Endothelial cell of umbilical vein (primary cell): ENCODE measurements at regions not wholly inside any gene's neighbourhood (a gene's known extent, or its start where the extent isn't known, plus 50 kb on each side); places are given as distances from the start of the nearest gene placed in this dataset.

Experiments
- BruUV-seq: library from RNA; stranded (reverse); fragments of 400-500 nt; replicated peaks from 2 replicates; lab custom pipeline; 2021; lab: Mats Ljungman, UMichigan
- CTCF ChIA-PET: fragments of 300-600, 350-600 bp; sonication (Branson Sonifier 250); formaldehyde crosslinking; loops from one replicate; lab custom pipeline; 2021; ENCODE audit warnings: antibody characterized with exemption, inconsistent platforms; lab: Charles Lee
- POLR2A ChIA-PET: fragments of 300-600, 350-600 bp; sonication (Branson Sonifier 250); formaldehyde crosslinking; loops from one replicate; lab custom pipeline; 2021; ENCODE audit warnings: antibody characterized with exemption, inconsistent platforms; lab: Charles Lee
- DNase-seq: peaks from one replicate; pipeline ENCODE4 v3.0.0-alpha.2; 2011; ENCODE audit warnings: low read depth, low spot score
- FAIRE-seq: peaks from 2 replicates; lab custom pipeline; 2011; peaks lifted over from hg19 to GRCh38; lab: Jason Lieb, UNC
- H2AFZ ChIP-seq: 2 replicates; pipeline ENCODE4 v1.6.0; 2012; ENCODE audit warnings: low read depth, low read length, control low read depth, inconsistent platforms
- H3K27ac ChIP-seq: 2 replicates; pipeline ENCODE4 v1.5.1; 2011; ENCODE audit warnings: low read depth, mild to moderate bottlenecking, control low read depth, low read length, moderate library complexity; ENCODE audit not compliant: insufficient read depth
- H3K27me3 ChIP-seq, 2 experiments: 2 replicates each; pipeline versions ENCODE4 v1.6.0 to v1.6.1; 2011; ENCODE audit warnings: low read length in 2 of 2, mixed read lengths in 1 of 2; ENCODE audit not compliant: control insufficient read depth in 2 of 2, insufficient read depth in 2 of 2
- H3K36me3 ChIP-seq, 2 experiments: 2 replicates in 1 of 2; 3 replicates in 1 of 2; pipeline ENCODE4 v1.5.1; 2011; ENCODE audit warnings: low read length in 2 of 2, mild to moderate bottlenecking in 1 of 2, moderate library complexity in 1 of 2; ENCODE audit not compliant: control insufficient read depth in 2 of 2, insufficient read depth in 2 of 2; ENCODE audit errors: extremely low read depth in 1 of 2
- H3K4me1 ChIP-seq: 3 replicates; pipeline ENCODE4 v1.5.1; 2011; ENCODE audit warnings: mild to moderate bottlenecking, low read length; ENCODE audit not compliant: control insufficient read depth, insufficient read depth; ENCODE audit errors: extremely low read depth
- H3K4me2 ChIP-seq: 2 replicates; pipeline ENCODE4 v1.6.1; 2011; ENCODE audit warnings: low read length, control low read depth, mixed read lengths; ENCODE audit not compliant: insufficient read depth
- H3K4me3 ChIP-seq, 3 experiments: fragments of 200-600 bp in 1 of 3; sonication (generic), shearing (Covaris generic) in 1 of 3; replicated peaks in 1 of 3; 2 replicates each; pipeline ENCODE4 v1.5.1; 2011 to 2016; ENCODE audit warnings: control low read depth in 3 of 3, low read length in 3 of 3, mild to moderate bottlenecking in 2 of 3, inconsistent platforms in 1 of 3, low read depth in 1 of 3, moderate library complexity in 1 of 3; ENCODE audit not compliant: insufficient read depth in 1 of 3
- H3K79me2 ChIP-seq: 2 replicates; pipeline ENCODE4 v1.6.0; 2012; ENCODE audit warnings: low read length, inconsistent platforms; ENCODE audit not compliant: control insufficient read depth, insufficient read depth
- H3K9ac ChIP-seq: replicated peaks from 2 replicates; pipeline ENCODE3; 2011; ENCODE audit warnings: low read length, control low read depth; ENCODE audit not compliant: insufficient read depth; ENCODE audit errors: extremely low read depth
- H3K9me1 ChIP-seq: replicated peaks from 3 replicates; pipeline ENCODE4 v1.6.0; 2011; ENCODE audit warnings: mild to moderate bottlenecking, low read length; ENCODE audit not compliant: control insufficient read depth, insufficient read depth; ENCODE audit errors: extremely low read depth
- H3K9me3 ChIP-seq: replicated peaks from 2 replicates; pipeline ENCODE4 v1.5.1; 2012; ENCODE audit warnings: low read length, inconsistent platforms; ENCODE audit not compliant: control insufficient read depth, insufficient read depth
- H4K20me1 ChIP-seq: replicated peaks from 2 replicates; pipeline ENCODE3; 2011; ENCODE audit warnings: mild to moderate bottlenecking, low read length; ENCODE audit not compliant: control insufficient read depth, insufficient read depth; ENCODE audit errors: extremely low read depth
- CTCF ChIP-seq, 2 donors: IDR thresholded peaks; 1 replicate in 1 of 2; 2 replicates in 1 of 2; pipeline ENCODE4 v1.5.1; 2011; ENCODE audit warnings: low read length in 2 of 2, mild to moderate bottlenecking in 2 of 2, moderate library complexity in 2 of 2, control low read depth in 1 of 2, inconsistent platforms in 1 of 2, low read depth in 1 of 2; ENCODE audit not compliant: insufficient read depth in 1 of 2; ENCODE audit errors: extremely low read depth in 1 of 2
- EZH2 ChIP-seq: IDR thresholded peaks from 2 replicates; pipeline ENCODE4 v1.6.1; 2012; ENCODE audit warnings: borderline replicate concordance, low read depth, mild to moderate bottlenecking, moderate library complexity, low read length, inconsistent platforms; ENCODE audit not compliant: severe bottlenecking
- FOS ChIP-seq: IDR thresholded peaks from 2 replicates; pipeline ENCODE4 v1.6.1; 2011; ENCODE audit warnings: mild to moderate bottlenecking, low read length, moderate library complexity, borderline replicate concordance; ENCODE audit not compliant: insufficient read depth
- GATA2 ChIP-seq: IDR thresholded peaks from 2 replicates; pipeline ENCODE4 v1.7.0; 2011; ENCODE audit warnings: low read depth, mild to moderate bottlenecking, moderate library complexity, mixed read lengths, low read length; ENCODE audit not compliant: insufficient read length, insufficient read depth
- JUN ChIP-seq: IDR thresholded peaks from 2 replicates; pipeline ENCODE4 v1.6.1; 2011; ENCODE audit warnings: borderline replicate concordance, low read depth; ENCODE audit not compliant: insufficient read length, insufficient read depth
- MAX ChIP-seq: IDR thresholded peaks from 2 replicates; pipeline ENCODE4 v1.6.1; 2011; ENCODE audit not compliant: insufficient read depth, insufficient read length
- MYC ChIP-seq: IDR thresholded peaks from one replicate; pipeline ENCODE4 v1.6.1; 2011; ENCODE audit warnings: mild to moderate bottlenecking, low read depth, low read length
- POLR2A ChIP-seq: IDR thresholded peaks from 2 replicates; pipeline ENCODE4 v1.6.1; 2012; ENCODE audit warnings: low read depth, mild to moderate bottlenecking, control low read depth, low read length
- POLR2AphosphoS5 ChIP-seq: IDR thresholded peaks from 2 replicates; pipeline ENCODE4 v1.6.1; 2012; ENCODE audit warnings: low read depth, mild to moderate bottlenecking, control low read depth, low read length, moderate library complexity; ENCODE audit not compliant: insufficient read depth
- dilution Hi-C: fragments of 300-500 bp; cut with MboI; formaldehyde crosslinking; loops from one replicate; pipeline ENCODE4 v1.15.0; 2019; ENCODE audit warnings: low sequenced_read_pairs; ENCODE audit not compliant: extremely low pct_ligation_motif_present
- intact Hi-C: fragments of 100-400 bp; cut with micrococcal nuclease; formaldehyde crosslinking; loops from one replicate; pipeline ENCODE4 v1.10.0; 2022

GRCh38 chr10:30756151-30756550, 126.6 kb upstream of the LYZL2 start:
- H3K4me3 ChIP-seq, result no peak overlapping the region
- intact Hi-C loops (no loop called here), dilution Hi-C loops (no loop called here)
- H4K20me1 ChIP-seq, result no peaks in the 10 kb centered on the region
- no peak for TF ChIP-seq FOS
- no peak for TF ChIP-seq POLR2A
- no peak for TF ChIP-seq POLR2AphosphoS5
- no peak for TF ChIP-seq EZH2
- TF ChIP-seq GATA2, result no peak
- no peak for TF ChIP-seq MAX
- TF ChIP-seq CTCF (IDR thresholded peaks at IDR 0.05; ENCODE audit: extremely low read depth in 1 of 2, insufficient read depth in 1 of 2, low read depth in 1 of 2, low read length in 2 of 2), result no peak
- TF ChIP-seq MYC, result no peak
- no peak for TF ChIP-seq JUN
- H3K9ac ChIP-seq, result no peak overlapping the region
- H3K27me3 ChIP-seq, result no peaks in the 10 kb centered on the region
- ChIA-PET POLR2A (no interaction called here), CTCF (no interaction called here)
- H3K9me1 ChIP-seq, result no peaks in the 10 kb centered on the region
- H3K79me2 ChIP-seq, result no peaks in the 10 kb centered on the region
- FAIRE-seq (no peak), DNase-seq (no peak)
- no peak overlapping the region for H2AFZ ChIP-seq
- H3K36me3 ChIP-seq, result no peaks in the 10 kb centered on the region
- H3K4me1 ChIP-seq, result peaks cover 4% of the 10 kb centered on the region
- BruUV-seq, result no TSS peak
- H3K4me2 ChIP-seq, result no peak overlapping the region
- H3K27ac ChIP-seq, result no peak overlapping the region
- H3K9me3 ChIP-seq, result no peaks in the 10 kb centered on the region
